GM18868 (cell line): ENCODE measurements at regions not wholly inside any gene's neighbourhood (a gene's known extent, or its start where the extent isn't known, plus 50 kb on each side); places are given as distances from the start of the nearest gene placed in this dataset.

Experiments used
- ATAC-seq: cut with Tn5 transposase; IDR thresholded peaks from one replicate; pipeline ENCODE4 v1.9.1; 2021; ENCODE audit warnings: mild to moderate bottlenecking, moderate library complexity; ENCODE audit not compliant: unreplicated experiment

DNA sequence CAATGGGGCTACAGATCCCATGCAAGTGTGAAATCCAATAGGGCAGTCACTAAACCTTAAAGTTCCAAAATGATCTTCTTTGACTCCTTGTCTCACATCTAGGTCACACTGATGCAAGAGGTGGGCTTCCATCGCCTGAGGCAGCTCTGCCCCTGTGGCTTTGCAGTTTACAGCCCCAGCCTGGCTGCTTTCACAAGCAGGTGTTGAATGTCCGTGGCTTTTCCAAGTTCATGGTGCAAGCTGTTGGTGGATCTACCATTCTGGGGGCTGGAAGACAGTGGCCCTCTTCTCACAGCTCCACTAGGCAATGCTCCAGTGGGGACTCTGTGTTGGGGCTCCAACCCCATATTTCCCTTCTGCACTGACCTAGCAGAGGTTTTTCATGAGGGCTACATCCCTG, 68.5 kb upstream of the PRR20G start:
- ATAC-seq = no peak

GRCh38 chr3:127354761-127355160, 66.9 kb upstream of the PRR20G start:
- no peak for ATAC-seq

DNA sequence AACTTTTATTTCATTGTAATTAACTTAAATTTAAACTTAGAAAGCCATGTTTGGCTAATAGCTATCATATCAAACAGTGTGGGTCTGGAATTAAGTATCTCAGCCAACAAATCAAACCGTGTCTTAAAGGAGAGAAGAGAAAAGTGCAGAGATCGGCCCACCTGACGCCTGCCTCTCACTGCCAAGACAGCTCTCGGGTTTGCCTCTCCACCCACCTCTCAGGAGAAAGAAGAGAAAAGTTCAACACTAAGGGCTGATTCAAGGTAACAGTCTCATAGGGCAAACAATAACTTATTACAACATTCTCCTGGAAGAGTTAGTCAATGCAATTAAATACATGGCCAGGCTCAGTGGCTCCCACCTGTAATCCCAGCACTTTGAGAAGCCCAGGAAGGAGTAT, 64.8 kb upstream of the PRR20G start:
- no peak for ATAC-seq

DNA sequence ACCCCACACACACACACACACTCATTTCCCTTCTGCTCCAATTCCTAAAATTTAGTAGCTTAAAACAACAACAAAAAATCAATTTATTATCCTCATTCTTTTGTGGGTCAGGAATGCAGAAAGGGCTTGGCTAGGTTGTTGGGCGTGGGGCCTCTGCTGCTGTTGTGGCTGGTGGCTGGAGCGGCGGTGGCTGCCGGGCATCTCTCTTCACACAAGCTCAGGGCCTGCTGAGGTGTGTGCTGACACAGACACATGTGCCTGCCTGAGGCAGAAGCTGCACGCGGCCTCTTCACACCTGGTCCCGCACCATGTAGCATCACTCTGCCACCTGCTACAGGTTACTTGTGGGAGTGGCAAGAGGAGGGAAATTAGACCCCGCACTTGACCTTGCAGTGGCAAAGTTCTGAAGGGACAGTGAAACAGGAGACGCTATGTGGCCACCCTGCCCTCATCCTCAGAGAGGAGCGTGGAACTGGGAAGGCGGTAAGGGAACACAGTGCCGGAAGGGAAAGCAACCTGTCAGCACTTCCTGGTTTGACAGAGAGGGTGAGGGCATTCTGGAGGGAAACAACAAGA, 64.0 kb upstream of the PRR20G start:
- no peak for ATAC-seq

DNA sequence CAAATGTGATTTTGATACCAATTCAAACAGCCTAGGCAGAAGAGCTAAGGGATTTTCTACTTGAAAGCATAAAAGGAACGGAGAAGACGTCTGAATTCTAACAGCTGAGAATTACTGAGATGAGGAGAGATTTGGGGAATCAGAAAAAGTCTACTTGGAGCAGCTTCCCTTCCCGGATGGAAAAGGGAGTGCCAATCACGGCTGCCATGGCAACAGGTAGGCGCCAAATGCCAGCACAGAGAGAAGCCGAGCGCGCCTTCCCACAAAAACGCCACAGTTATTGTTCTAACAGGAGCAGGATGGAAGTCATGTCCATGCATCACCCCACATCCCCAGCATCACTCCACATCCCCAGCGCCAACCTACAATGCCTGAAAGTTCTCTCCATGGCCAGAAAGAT, 63.5 kb upstream of the PRR20G start:
- no peak for ATAC-seq

DNA sequence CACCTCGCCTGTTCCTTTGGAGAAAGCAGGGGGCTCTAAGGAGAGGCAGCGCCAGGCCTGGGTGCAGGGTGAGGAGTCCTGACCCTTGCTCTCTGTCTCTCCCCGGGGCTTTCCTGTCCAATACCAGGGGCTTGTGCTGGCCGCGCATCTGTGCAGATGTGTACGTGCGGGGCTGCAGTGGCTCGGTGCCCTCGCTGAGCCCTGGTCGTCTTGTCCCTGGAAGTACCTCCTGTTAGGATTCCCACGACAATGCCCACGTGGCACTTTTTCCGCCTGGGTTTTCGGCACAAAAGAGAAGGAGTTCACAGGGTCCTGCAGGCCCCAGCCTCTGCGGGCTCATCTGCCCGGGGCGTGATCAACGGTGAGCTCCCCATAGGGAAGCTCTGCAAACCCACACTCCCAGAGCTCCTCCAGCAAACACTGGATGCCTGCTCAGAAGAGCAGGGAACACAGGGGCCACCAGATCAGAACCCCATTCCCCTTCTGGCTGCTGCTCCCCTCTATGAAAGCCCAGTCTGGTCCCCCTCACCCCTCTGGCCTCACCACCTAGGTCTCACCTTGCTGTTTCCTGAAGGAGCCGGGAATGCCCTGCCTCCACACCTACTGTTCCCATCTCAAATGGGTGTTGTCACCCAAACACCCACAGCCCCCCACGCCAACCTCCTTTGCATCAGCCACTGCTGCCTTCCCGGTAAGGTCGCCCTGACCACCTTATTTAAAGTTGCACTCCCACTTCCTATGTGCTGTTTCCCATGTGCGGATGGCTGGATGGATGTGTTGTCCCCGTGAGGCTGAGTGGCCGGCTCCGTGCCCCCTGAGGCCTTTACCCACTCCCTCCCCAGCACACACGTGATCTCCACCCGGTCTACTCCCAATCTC, 62.6 kb upstream of the PRR20G start:
- ATAC-seq = no peak

DNA sequence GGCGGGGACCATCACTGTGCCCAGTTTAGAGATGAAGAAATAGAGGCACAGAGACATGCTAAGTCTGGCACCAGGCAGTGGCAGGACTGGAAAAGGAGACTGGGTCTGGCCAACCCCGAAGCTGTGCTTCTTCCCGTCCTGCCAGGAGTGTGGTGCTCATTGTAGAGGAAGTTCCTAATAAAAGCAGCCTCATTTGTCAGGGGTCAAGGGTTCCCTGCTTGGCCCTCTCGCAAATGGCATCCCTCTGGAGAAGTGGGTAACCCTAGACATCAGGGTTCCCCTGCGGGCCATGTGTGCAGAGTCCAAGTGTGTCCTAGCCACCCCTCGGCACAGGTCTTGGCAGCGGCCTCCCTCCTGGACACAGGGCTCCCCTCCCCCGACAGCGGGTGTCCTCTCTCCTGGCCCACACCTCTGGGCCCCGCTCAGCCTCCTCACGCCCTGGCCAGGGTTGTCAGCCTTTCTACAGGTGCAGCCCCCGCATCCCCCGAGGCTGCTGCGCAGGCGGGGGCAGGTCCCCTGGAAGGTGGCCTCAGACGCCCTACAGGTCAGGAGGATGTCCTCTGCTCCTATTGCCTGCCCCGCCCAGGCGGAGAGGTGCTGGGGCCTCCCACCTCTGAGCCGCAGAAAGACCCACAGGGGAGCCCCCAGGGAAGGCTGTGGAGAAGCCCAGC, 61.8 kb upstream of the PRR20G start:
- no peak for ATAC-seq

- no peak for ATAC-seq
Measured at GRCh38 chr3:127342735-127343134, 54.9 kb upstream of the PRR20G start.

DNA sequence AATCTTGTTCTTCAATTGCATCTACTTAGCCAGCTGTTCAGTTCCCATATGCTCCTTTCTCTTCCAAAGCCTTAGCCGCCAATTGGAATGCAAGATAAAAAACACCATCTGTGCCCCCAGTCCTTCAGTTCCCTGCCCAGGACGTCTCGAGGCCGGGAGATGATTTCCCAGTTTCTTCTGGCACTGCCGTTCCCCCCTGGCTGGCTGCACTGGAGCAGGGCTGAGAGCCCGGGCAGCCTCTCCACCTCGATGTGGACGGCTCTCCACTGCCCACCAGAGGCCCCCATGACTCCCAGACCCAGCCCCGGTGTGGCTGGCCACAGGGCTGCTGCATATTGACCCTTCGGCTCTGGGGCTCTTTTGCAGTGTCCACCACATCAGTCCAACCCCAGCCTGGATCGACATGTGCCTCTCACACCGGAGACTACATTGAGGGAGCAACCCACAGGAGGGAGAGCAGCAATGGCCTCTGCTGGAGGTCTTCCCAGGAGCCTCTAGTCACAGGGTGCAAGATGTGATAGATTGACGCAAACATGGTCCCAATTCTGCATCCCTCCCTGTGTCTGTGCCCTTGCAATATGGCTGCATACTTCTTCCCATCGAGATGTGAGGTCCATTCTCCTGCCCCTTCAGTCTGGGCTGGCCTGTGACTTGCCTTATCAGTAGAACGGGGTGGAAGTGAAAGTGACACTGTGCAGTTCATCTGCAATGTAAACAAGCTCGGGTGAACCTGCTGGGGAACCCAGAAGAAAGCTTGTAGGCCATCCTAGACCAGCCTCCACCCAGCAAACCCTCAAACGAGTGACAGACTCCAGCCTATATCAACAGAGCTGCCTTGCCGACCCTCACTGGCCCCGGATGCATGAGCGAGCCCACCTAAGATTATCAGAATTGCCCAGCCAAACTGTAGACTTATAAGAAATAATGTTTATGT, 52.3 kb upstream of the PRR20G start:
- ATAC-seq = no peak

DNA sequence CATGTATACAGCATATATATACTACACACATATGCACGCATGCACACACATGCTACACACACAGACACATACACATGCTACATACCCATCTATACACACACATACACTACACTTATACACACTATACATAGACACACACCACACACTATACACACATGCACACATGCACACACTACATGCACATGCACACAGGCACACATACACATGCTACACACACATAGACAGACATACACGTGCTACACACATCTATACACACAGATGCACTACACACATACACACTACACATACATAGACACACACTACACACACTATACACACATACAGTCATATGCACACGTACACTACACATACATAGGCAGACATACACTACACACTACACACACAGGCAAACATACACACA, 51.2 kb upstream of the PRR20G start:
- ATAC-seq = no peak

DNA sequence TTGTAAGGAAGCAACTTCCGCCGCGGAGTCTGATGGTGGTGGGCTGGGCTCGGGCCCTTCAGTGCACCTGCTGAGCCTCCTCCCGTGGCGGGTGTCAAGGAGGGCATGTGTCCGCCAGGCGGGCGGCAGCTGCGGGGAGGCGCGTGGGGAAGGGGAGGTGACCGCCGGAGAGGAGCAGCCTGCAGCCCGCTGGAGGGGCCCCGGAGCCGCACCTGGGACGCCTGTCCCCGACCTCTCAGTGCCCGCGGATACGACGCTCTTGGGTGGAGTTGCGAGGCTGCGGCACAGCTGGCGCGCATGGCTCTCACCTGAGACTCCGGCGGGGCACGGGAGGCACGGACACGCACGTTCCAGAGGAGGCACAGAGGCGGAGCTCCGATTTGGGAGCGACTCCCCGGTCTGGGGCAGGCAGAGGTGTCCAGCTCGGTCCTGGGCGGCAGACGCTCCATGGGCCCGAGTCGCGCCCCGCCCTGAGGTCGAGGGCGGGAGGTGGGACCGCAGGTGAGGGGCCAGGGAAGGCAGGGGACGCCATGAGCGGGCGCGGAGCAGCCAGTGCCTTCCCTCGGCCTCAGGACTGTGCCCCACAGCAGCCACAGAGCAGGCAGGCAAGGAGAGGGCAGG, 50.2 kb upstream of the PRR20G start:
- no peak for ATAC-seq
